NCI-H524 treated with DMSO at 0.1 percent for 48 hours (cell line): ENCODE measurements at regions not wholly inside any gene's neighbourhood (a gene's known extent, or its start where the extent isn't known, plus 50 kb on each side); places are given as distances from the start of the nearest gene placed in this dataset.
"Not testable (repeated sequence)": the region's sequence is repeated elsewhere in the genome, so short reads cannot be mapped to it uniquely, and the experiment has no call there.

Experiments
- DNase-seq: peaks from one replicate; lab custom pipeline; 2025; lab: John Stamatoyannopoulos, UW

DNA sequence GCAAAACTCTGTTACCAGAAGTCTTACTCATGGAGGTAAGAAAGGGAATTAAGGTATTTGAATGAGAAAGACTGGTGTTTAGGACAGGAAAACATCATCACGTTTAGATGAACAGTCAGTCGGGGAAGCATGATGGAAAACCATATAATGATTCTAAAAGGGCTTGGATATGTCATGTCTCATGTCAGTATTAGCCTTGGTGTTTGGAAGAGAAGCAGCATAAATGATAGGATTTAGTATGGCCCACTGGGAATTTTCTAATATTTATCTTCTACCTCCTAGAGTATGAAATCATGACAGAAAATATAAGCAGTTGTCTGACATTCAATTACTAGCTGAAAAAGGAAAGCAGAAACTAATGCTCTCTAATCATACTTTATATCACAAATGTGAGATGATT lies 1643.6 kb upstream of the CELF4 start:
- no peak for DNase-seq

DNA sequence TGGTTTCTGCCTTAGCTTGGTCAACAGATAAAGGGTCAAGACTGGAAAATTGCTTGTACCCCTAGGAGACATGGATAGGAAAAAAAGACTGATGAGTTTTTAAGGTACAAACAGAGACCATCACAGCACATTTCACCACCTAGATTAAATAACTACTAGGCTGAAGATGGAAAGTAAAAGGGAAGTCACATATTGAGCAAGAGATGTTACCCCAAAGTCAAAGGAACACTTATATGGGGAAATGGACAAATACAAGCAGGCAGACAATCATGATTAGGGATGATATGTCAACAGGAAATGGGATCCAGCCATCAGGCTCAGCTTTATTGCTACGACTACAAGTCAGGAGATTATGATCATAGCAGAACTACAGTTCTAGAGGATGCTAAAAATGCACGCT lies 1643.1 kb upstream of the CELF4 start:
- no peak for DNase-seq

DNA sequence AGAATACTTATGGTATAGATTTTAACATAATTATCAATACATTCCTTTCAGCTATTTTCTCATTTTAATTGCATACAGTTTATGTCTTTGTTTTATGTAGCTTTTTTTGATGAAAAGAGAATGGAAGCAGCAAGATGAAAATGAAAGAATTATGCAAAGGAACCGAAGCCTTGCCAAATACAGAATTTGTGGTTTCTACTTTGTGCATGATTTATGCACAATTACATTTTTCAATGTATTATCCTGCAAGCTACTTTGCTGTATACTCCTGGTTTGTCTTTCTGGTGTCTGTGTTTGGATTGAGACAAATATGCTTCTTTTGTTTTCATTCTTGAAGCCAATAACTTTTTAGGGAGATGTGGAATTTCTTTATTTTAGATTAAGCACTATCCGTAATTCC lies 1642.6 kb upstream of the CELF4 start:
- DNase-seq = no peak

DNA sequence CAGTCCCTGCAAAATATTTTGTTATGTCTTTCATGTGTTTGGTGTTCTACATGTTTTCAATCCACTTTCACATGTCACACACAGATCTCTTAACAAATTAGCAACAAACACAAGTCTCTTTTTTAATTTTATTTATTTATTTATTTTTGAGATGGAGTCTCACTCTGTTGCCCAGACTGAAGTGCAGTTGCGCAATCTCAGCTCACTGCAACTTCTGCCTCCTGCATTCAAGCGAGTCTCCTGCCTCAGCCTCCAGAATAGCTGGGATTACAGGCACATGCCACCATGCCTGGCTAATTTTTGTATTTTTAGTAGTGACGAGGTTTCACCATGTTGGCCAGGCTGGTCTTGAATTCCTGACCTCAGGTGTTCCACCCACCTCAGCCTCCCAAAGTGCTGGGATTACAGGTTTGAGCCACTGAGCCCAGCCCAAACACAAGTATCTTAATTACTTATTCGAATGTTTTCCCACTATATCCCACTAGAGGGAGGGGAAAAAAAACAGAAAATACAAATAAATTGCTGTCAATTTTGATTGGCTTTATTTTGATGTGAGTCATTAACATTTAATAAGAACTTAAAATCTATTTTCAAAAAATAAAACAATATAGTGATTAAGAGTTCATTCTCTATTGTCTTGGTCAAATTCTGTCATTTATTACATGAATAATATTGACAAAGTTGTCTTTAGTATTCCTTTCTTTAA lies 1641.0 kb upstream of the CELF4 start:
- DNase-seq = not testable (repeated sequence)

DNA sequence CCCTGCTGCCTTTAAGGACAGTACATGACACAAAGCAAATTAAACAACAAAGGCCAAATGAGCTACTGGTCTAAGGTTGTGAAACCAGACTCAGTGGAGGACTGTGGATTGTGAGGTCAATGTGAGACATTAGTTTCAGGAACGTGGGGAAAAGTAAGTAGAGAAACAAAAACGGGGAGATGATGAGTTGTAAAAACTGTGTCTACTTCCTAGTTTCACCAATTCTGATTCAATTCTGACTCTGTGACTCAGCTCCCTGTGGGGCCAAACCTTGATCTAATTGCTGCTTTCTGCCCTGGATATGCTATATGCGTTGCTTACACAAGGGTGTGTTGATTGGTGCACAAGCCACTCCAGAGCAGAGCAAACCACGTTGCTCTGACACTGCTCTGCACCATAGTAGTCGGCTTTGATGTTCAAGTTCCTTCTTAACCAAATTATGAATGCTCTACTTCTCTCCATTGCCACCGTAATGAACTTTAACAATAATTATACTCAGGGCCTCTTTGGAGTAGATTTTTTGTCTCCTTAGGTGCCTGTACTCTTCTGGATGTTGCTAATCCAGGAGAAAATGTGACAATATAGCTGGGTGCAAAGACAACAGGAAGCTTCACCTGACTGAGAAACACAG lies 1640.1 kb upstream of the CELF4 start:
- no peak for DNase-seq

DNA sequence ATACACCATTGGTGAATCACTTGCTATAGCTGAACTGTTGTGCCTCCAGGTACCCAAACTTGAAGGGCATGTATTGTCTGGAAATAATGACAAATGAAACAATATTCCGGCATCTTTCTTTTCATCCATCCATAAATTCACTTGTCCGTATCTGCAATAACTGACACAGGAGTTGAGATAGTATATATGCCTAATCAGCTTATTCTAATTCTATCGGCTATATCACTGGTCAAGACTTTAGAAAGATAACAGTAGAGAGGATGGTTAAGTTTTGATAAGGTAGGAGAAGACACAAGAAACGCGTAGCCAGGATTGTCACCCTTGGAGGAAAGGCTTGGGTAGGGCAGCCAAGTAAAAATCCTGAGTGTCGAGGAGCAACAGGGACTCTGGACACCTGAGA lies 1634.6 kb upstream of the CELF4 start:
- no peak for DNase-seq

DNA sequence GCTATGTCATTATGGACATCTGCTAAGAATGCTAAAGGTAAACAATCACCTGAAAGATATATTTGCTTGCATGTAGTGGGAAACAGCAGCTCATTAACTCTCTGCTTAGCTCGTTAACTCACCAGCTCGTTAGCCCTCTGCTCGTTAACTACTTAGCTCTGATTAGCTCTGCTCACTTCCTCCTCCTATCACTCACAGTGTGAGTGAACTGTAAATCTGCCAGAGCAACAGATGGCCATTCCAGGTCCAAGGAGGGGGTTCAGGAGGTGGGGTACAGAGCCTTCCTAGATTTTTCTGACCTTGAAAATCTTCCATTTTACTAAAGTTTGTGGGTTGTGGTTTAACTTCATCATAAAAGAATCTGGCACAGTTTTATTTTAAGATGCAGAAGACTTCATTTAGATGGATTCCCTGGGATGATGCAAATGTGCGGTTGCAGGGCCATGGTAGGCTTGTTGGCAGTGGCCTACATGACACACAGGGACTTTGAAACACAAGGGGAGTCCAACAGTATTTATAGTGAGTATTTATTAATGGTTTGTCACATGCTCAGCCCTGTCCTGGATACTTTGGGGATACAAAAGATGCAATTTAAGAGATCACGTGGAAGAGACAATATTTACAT lies 1633.7 kb upstream of the CELF4 start:
- peak; percentile 42 for DNase-seq

DNA sequence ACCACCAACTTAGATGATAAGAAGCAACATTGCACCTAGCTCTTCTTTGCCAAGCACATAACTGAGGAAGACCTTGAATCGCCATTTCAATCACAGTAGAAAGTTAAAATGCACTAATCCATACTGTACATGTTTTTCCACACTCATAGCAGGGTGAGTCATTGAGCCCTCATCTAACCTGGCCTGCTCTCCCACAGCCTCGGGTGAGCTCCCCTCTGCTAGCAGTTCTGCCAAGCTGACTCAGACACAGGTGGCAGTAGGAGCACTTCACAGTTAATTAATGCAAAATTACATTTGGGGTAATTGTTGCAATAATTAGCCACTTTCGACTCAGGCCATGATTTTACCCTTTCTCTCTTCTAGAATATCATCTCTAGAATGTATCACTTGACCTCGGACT lies 1632.8 kb upstream of the CELF4 start:
- no peak for DNase-seq

DNA sequence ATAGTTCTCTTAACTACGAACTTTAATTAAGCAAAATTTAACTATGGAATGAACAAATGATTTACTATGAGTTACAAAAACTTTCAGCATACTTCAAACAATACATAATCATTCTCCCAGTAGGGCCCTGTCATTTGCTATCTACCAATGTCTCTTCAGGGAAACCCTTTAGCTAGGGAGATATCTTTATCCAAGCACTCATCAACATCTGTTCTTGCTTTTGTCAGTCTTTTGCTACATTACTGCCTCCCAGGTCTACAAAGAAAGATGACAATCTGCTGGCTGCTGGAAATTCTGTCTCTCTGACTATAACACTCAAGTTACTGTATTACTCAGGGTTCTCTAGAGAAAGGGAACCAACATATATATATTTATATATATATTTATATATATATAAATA lies 1626.3 kb upstream of the CELF4 start:
- DNase-seq = peak; percentile 6

DNA sequence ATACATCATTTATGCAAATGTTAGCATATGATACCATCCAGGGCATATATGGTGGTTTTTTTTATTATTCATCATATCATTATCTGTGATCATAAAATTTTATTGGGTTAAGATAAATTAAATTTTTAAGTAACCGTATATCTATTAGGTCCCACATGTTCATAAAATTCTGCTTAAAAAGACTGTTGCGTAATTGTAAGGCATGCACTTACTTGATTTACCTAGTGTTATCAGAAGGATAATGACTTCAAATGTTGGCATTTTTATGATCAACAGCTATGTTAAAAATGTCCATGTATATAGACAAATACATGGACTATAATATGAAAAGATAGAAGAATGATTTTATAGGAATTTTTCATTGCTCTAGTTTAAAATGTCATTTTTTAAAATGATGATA lies 1625.5 kb upstream of the CELF4 start:
- no peak for DNase-seq

DNA sequence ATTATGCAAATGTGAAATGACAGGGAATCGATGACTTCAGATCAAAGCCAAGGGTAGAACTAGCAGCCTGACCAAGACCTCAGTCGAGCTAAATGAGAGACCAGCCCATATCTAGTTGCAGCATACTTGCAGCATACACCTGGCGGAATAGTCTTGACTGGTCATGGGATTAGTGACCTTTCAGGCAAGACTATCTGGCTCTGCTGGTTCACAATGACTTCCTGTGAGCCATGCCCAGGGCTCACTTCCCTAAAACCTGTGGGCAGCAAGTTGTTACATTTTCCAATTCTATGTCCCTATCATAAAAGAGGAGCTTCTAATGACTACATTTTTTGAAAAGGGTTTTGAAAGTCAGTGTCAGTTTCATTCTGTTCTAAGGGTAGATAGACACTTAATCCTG lies 1624.9 kb upstream of the CELF4 start:
- DNase-seq = no peak

DNA sequence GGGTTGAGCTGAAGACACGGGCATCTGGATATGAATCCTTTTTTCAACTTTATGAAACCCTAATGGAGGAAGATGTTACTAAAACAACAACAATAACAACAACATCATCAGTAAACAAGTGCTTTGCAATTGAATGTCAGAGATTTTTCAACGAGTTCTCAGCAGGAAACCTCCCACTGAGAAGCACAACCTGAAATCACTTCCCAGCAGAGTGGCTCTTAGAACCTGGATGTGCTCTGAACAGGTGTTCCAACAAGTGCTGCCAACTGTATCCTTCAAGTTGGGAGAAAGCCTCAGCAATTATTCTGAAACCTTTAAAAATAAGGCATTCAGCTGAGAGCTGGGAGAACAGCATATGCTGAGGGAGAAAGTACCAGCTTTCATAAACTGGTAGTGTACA lies 1622.7 kb upstream of the CELF4 start:
- no peak for DNase-seq

DNA sequence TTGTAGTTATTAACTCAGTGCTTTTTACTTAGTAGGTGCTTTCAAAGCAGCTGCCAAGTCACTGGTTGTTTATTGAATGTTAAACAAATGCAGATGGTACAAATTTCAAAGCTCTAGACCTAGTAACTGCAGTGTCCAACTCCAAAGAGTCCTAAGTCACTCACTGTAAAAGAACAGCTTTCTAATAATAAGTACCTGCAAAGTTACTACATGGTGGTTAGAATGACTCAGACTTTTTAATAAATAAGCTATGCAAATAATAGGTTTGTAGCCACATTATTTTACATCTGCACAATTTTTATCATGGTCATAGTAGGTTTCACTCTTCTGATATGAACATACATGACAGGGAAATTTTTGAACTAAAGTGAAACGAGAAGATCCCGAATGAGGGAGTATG lies 1620.4 kb upstream of the CELF4 start:
- no peak for DNase-seq

DNA sequence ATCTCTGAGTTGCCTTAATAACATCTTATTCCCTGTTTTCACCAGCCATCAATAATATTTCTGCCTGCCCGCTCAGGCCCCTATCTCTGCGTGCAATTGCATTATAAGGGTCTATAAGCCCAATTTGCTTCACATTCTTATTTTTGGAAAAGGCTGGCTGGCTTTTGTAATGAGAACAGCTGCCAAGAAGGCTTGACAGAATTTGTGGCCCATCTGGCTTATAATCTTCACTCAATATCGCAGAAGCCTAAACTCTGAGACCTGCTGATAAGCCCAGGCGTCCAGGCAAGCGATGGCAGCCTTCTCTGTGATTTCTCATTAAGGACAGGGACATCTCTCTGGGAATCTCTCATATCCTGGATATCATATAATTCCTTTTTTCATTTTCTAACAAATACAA lies 1618.6 kb upstream of the CELF4 start:
- peak; percentile 85 for DNase-seq

DNA sequence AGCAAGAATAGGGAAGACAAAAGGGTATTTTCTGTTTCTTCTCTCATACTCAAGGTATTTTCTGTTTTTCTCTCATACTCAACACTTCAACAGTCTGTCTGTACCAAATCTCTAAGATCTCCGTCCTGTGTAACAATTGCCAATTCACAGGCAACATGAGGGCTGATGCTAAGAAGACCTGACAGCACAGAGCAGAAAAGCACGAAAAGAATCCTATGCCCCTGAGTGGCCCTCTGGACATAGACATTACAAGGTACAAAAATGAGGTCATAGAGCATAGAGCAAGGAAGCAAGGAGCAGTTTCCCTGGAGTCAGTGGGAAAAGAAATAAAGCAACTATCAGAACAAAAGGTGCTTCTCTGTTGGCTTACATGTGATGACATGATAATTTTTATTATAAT lies 1612.6 kb upstream of the CELF4 start:
- DNase-seq = no peak

DNA sequence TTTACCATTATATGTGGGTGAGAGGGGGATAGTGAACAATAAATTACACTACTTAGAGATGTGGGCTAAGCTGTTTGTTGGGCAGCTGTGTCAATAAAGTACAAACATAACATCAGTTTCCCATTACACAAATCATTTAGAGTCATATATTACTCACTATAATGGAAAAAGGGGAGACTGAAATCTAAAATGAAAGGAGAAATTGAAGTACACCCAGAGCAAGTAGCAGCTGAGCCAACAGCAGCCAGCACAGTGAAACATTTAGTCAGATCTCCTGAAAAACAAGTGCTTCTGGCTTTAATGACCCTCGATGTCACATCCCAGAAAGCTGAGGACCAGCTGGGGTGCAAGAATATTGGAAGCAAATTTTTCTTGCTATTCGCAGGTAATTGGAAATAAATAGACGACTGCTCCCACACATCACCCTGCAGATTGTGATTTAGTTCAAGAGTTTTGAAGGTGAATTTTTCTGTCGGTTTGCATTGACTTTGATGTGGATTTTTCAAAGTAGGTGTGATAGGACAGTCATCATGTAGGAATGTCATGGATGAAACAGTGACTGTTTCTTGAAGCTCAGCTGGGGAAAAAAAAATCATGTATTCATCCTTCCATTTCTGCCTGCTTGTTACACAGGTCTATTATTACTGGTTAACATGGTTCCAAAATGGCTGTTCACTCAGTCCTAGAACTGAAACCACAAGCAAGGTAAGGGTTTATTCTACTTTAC lies 1607.3 kb upstream of the CELF4 start:
- DNase-seq = no peak

DNA sequence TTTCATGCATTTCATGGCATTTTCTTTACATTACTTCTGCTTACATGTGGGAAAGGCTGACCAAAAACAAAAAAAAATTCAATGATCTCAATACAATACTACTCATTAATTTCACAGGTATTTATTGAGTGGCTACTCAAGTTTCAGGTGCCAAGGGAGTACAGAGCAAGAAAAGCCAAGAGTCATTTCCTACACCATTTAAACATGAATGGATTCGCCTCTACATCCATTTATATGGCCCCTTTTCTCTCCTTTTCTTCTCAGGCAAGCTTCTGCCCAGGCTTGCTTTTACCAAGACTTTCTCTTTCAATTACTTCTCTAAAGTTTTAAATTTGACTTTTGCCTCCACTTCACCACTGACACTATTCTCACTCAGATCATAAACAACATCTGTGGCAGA lies 1603.1 kb upstream of the CELF4 start:
- no peak for DNase-seq

DNA sequence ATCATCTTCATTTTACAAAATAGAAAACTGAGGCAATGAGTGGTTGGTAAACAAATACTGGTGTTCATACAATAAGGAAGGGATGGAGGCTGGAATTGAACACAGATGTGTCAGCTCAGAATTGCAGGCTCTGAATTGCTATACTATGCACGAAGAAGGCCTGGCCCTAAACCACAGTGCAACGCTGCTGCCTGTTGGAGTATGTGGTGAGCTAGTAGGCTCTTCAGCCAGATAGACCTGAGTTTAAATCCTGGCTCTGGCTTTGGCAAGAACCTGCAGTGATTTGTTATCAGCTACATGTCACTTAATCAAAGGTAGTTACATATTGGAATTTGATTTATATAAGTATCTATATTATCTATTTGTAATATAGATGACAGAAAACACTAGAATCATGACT lies 1602.4 kb upstream of the CELF4 start:
- no peak for DNase-seq

DNA sequence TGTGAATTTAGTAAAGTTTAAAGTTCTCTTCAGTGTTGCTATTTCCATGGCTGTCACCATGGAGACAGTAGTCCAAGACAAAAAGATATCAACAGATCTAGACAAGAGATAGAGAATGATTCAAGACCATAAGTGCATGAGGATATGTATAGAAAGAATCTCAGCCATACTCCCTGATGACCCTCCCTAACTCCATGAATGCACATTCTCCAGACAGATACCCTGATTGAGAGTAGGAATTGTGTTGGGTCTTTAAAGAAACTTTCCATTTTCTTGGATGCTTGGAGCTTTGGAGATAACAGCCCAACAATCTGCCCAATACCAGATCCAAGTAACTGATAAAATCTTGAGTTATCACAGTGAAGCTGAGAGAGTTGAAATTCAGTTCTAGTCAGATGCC lies 1601.2 kb upstream of the CELF4 start:
- DNase-seq = no peak

DNA sequence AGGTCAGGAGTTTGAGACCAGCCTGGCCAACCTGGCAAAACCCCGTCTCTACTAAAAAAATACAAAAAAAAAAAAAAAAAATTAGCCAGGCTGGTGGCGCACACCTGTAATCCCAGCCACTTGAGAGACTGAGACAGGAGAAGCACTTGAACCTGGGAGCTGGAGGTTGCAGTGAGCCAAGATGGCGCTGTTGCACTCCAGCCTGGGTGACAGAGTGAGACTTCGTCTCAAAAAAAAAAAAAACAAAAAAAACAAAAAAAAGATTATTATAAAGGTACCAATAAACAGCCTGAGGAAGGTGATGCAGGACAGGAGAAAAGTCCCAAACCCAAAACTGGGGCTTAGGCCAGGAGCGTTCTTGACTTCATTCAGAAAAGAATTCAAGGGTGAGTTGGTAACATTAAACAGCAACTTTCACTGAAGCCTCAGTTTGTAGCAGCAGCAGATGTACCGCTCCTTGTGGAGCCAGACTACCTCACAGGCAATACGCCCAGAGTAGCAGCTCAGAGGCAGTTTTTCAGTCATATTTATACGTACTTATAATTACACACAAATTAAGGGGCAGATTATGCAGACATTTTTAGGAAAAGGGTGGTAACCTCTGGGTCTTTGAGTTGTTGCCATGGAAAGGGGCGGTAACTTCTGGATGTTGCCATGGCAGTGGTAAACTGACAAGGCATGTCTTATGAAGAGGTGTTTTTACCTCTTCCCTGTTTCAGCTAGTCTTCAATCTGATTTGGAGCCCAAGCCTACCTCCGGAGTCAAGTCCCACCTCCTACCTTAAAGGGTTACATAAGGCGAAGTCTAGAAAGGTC lies 1596.6 kb upstream of the CELF4 start:
- DNase-seq = no peak

DNA sequence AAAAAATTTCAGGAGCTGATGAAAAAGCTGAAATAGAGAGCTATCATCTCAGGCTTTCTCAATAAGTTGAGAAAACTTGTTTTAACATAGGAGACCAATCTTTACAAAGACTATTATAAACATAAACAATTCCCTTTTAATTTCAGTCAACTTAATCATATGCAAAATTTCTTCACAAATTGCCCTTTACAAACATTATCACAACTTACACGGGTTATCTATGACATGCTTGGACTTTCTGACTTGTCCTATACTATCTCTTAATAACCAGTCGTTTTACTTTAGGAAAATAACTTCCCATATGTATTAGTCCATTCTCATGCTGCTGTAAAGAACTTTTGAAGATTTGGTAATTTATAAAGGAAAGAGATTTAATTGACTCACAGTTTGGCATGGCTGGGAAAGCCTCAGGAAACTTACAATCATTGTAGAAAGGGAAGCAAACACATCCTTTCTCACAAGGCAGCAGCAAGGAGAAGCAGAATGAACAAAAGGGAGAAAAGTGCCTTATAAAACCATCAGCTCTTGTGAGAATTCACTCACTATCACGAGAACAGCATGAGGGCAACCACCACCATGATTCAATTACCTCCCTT lies 1583.7 kb upstream of the CELF4 start:
- no peak for DNase-seq

DNA sequence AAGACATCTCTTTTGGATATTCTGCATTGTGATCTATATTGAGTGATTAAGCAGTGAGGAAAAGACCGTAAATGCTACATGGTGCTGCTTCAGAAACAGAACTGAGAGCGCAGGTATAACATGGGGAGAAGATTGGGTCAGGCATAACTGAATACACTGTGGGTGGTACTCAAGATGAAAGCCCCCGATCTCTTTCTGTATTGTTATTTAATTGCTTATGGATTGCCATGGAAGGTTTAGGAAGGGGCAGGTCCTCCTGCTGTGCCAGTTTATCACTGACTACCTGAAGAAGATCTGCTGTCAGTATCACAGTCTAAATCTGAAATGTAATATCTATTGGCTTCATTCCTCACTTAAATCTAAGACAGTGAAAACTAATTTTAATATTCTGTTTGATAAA lies 1568.7 kb upstream of the CELF4 start:
- no peak for DNase-seq
